Keratinocyte (primary cell): ENCODE measurements at regions not wholly inside any gene's neighbourhood (a gene's known extent, or its start where the extent isn't known, plus 50 kb on each side); places are given as distances from the start of the nearest gene placed in this dataset.

Source experiments
- EZH2 ChIP-seq: IDR thresholded peaks from one replicate; pipeline ENCODE4 v1.6.1; 2012; ENCODE audit warnings: inconsistent platforms, mild to moderate bottlenecking, low read length, moderate library complexity
- TF ChIP-seq, protein P1 (sequence below), 3 experiments: IDR thresholded peaks in 1 of 3; conservative IDR thresholded peaks in 1 of 3; optimal IDR thresholded peaks in 1 of 3; 2 replicates in 2 of 3; 3 replicates in 1 of 3; pipeline versions ENCODE3 to v1.5.1; 2011; ENCODE audit warnings: low read length in 3 of 3, mild to moderate bottlenecking in 3 of 3, moderate library complexity in 2 of 3, control low read depth in 1 of 3, inconsistent platforms in 1 of 3; ENCODE audit not compliant: insufficient read depth in 2 of 3; ENCODE audit errors: extremely low read depth in 1 of 3

- TF ChIP-seq, protein P1, sequence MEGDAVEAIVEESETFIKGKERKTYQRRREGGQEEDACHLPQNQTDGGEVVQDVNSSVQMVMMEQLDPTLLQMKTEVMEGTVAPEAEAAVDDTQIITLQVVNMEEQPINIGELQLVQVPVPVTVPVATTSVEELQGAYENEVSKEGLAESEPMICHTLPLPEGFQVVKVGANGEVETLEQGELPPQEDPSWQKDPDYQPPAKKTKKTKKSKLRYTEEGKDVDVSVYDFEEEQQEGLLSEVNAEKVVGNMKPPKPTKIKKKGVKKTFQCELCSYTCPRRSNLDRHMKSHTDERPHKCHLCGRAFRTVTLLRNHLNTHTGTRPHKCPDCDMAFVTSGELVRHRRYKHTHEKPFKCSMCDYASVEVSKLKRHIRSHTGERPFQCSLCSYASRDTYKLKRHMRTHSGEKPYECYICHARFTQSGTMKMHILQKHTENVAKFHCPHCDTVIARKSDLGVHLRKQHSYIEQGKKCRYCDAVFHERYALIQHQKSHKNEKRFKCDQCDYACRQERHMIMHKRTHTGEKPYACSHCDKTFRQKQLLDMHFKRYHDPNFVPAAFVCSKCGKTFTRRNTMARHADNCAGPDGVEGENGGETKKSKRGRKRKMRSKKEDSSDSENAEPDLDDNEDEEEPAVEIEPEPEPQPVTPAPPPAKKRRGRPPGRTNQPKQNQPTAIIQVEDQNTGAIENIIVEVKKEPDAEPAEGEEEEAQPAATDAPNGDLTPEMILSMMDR (optimal IDR thresholded peaks at IDR 0.05 in 1 of 3, IDR thresholded peaks at IDR 0.05 in 1 of 3, conservative IDR thresholded peaks at IDR 0.05 in 1 of 3; ENCODE audit: extremely low read depth in 1 of 3, insufficient read depth in 2 of 3, low read length in 3 of 3), result no peak
- no peak for TF ChIP-seq EZH2
Measured at GRCh38 chr13:89287381-89287780, 1616.2 kb downstream of the SLITRK5 start.
